Large intestine (tissue), 3 donors: ENCODE measurements at regions not wholly inside any gene's neighbourhood (a gene's known extent, or its start where the extent isn't known, plus 50 kb on each side); places are given as distances from the start of the nearest gene placed in this dataset.

ENCODE experiments used
- DNase-seq, 2 donors: peaks; one replicate each; pipeline versions ENCODE4 v3.0.0 to v3.0.0-alpha.2; 2013
- H3K27ac ChIP-seq: one replicate; pipeline ENCODE4 v1.5.1; 2013; ENCODE audit warnings: low read length
- H3K27me3 ChIP-seq: 2 replicates; pipeline ENCODE4 v1.6.1; 2013; ENCODE audit warnings: low read length; ENCODE audit not compliant: control insufficient read depth, insufficient read depth
- H3K36me3 ChIP-seq: 2 replicates; pipeline ENCODE4 v1.6.1; 2013; ENCODE audit warnings: low read length; ENCODE audit not compliant: control insufficient read depth, insufficient read depth
- H3K4me1 ChIP-seq: one replicate; pipeline ENCODE4 v1.6.1; 2013; ENCODE audit warnings: low read length; ENCODE audit not compliant: control insufficient read depth, insufficient read depth
- H3K4me3 ChIP-seq: one replicate; pipeline ENCODE4 v1.5.1; 2013; ENCODE audit warnings: low read length
- H3K9me3 ChIP-seq: one replicate; pipeline ENCODE4 v1.6.1; 2013; ENCODE audit warnings: mild to moderate bottlenecking, low read depth, low read length, moderate library complexity; ENCODE audit not compliant: control insufficient read depth
- whole genome bisulfite sequencing: methylation state at CpG from one replicate; pipeline ENCODE4 v1.1.5; 2013; ENCODE audit warnings: low lambda C conversion rate; ENCODE audit not compliant: insufficient coverage; 5-methylcytosine and 5-hydroxymethylcytosine counted together

DNA sequence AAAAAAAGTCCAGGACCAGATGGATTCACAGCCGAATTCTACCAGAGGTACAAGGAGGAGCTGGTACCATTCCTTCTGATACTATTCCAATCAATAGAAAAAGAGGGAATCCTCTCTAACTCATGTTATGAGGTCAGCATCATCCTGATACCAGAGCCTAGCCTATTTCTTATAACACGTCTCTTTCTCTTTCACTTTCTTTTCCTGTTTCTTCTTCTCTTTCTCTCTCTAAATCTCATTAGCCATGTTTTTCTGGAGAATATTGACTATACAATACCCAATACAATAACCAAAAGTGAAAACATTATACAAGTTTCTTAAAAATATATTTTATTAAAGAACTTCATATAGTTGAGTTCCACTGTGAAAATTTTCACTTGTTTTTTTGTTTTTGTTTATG, 1154.9 kb upstream of the PCDH7 start:
- 63% methylated on average over 1 of the region's 2 CpGs for WGBS
- no peak overlapping the region for H3K27ac ChIP-seq

GRCh38 chr4:29566371-29566770, 1153.8 kb upstream of the PCDH7 start:
- no peak for DNase-seq
- Histone ChIP-seq H3K27me3 (no peaks in the 10 kb centered on the region), H3K36me3 (no peaks in the 10 kb centered on the region), H3K9me3 (no peaks in the 10 kb centered on the region), H3K4me3 (no peak overlapping the region), H3K4me1 (no peaks in the 10 kb centered on the region), H3K27ac (no peak overlapping the region)
- WGBS = no CpG with 5 or more reads among the region's 1 CpG

More for the DNA sequence above, 1154.9 kb upstream of the PCDH7 start:
- Histone ChIP-seq H3K4me3 (no peak overlapping the region), H3K36me3 (no peaks in the 10 kb centered on the region), H3K27me3 (no peaks in the 10 kb centered on the region), H3K4me1 (no peaks in the 10 kb centered on the region), H3K9me3 (no peaks in the 10 kb centered on the region)
- DNase-seq = no peak

GRCh38 chr4:29571322-29571721, 1148.8 kb upstream of the PCDH7 start:
- no peaks in the 10 kb centered on the region for H3K9me3 ChIP-seq
- DNase-seq = no peak
- WGBS = 100% methylated on average over 2 of the region's 3 CpGs

DNA sequence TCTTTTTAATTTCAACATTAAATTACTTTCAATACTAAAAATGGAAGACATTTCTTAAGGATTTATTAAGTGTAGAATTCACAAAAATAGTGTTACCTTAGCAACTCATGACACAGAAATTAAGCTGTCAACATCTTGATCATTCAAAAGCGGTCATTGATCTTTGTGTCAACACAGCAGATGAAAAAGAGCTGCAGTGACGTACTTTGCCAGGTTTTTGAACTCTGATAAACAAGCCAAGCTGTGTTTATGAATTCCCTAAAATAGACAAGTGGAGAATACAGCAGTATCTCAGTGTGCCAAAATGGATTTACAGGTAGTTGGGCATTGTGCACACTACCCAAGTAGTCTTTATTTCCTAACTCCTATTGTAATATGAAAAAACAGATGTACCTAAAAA, 1141.8 kb upstream of the PCDH7 start:
- H3K27me3 ChIP-seq = no peaks in the 10 kb centered on the region
- no peaks in the 10 kb centered on the region for H3K9me3 ChIP-seq
- 40% methylated on average over 2 of the region's 2 CpGs for WGBS
- no peaks in the 10 kb centered on the region for H3K36me3 ChIP-seq
- no peak for DNase-seq
- H3K27ac ChIP-seq = no peak overlapping the region
- no peaks in the 10 kb centered on the region for H3K4me1 ChIP-seq
- no peak overlapping the region for H3K4me3 ChIP-seq

More at GRCh38 chr4:29571322-29571721, 1148.8 kb upstream of the PCDH7 start:
- Histone ChIP-seq H3K27me3 (no peaks in the 10 kb centered on the region), H3K4me3 (no peak overlapping the region), H3K36me3 (no peaks in the 10 kb centered on the region), H3K27ac (no peak overlapping the region), H3K4me1 (no peaks in the 10 kb centered on the region)

GRCh38 chr4:29581457-29581856, 1138.7 kb upstream of the PCDH7 start:
- no peak for DNase-seq
- whole genome bisulfite sequencing = no CpG with 5 or more reads among the region's 2 CpGs

GRCh38 chr4:29588617-29589016, 1131.6 kb upstream of the PCDH7 start:
- Histone ChIP-seq H3K36me3 (no peaks in the 10 kb centered on the region), H3K27me3 (no peaks in the 10 kb centered on the region), H3K4me3 (no peak overlapping the region), H3K4me1 (no peaks in the 10 kb centered on the region), H3K9me3 (no peaks in the 10 kb centered on the region), H3K27ac (no peak overlapping the region)
- no peak for DNase-seq
- WGBS = 86% methylated on average over 1 of the region's 3 CpGs

More at GRCh38 chr4:29581457-29581856, 1138.7 kb upstream of the PCDH7 start:
- Histone ChIP-seq H3K4me3 (no peak overlapping the region), H3K27me3 (no peaks in the 10 kb centered on the region), H3K9me3 (no peaks in the 10 kb centered on the region), H3K36me3 (no peaks in the 10 kb centered on the region), H3K4me1 (no peaks in the 10 kb centered on the region), H3K27ac (no peak overlapping the region)

DNA sequence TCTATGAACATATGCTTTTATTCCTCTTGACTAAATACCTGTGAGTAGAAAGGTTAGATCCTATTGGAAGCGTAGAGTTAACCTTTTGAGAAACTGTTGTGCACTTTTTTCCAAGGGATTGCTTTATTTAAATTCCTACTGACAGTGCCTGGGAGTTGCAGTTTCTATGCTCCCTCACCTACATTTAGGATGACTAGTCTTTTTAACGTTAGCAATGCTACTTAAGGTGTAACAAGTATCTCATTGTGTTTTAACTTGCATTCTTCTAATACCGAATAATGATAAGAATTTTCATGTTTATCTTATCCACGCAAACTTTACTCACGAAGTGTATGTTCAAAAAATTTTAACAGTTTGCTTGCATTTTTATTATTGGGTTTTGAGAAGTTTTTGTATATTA, 1123.9 kb upstream of the PCDH7 start:
- 80% methylated on average over 4 of the region's 5 CpGs for WGBS
- H3K36me3 ChIP-seq = no peaks in the 10 kb centered on the region
- no peaks in the 10 kb centered on the region for H3K27me3 ChIP-seq
- no peak overlapping the region for H3K4me3 ChIP-seq
- no peaks in the 10 kb centered on the region for H3K4me1 ChIP-seq
- H3K27ac ChIP-seq = no peak overlapping the region
- H3K9me3 ChIP-seq = no peaks in the 10 kb centered on the region
- DNase-seq = no peak

DNA sequence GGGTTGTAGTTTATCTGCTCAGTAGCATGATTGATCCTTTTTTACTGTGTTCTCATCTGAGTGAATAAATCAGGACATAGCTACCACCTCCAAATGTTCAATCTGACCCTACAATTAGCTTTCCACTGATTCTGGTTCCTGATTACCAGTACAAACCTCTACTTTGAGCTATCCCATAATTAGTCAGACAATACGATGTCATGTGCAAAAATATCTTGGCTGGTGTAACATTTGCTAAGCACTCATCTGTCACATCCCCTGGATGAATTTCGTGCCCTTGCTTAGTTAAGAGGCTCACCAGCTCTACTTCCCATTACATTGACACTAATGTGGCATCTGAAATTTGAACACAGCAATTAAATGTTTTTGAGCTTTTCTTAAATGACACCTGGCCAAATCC, 1101.0 kb upstream of the PCDH7 start:
- H3K36me3 ChIP-seq = no peaks in the 10 kb centered on the region
- no peak overlapping the region for H3K27ac ChIP-seq
- no peaks in the 10 kb centered on the region for H3K9me3 ChIP-seq
- H3K4me1 ChIP-seq = no peaks in the 10 kb centered on the region
- DNase-seq = no peak
- H3K4me3 ChIP-seq = no peak overlapping the region
- no CpG with 5 or more reads among the region's 2 CpGs for WGBS
- no peaks in the 10 kb centered on the region for H3K27me3 ChIP-seq

DNA sequence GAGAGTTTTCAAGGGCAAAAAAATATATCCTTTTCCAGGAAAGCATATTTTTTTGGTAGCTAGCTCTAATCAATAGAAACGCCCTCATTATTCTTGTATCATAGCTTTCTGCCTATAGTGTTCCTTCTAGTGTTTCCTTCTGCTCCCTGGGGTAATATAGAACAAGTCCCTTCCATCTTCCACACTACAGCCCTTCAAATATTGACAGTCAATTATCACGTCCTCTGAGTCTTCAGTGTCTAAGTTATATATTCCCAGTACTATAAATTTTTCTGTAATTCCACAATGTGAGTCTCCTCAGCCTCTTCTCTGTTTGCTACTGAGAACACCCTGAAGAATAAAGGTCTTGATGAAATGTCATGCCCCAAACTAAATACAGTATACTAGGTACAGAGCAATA, 1088.0 kb upstream of the PCDH7 start:
- Histone ChIP-seq H3K27ac (no peak overlapping the region), H3K4me3 (no peak overlapping the region), H3K4me1 (no peaks in the 10 kb centered on the region), H3K36me3 (no peaks in the 10 kb centered on the region), H3K9me3 (no peaks in the 10 kb centered on the region), H3K27me3 (no peaks in the 10 kb centered on the region)
- WGBS = 0% methylated on average over 1 of the region's 2 CpGs
- DNase-seq = no peak

GRCh38 chr4:29636961-29637360, 1083.2 kb upstream of the PCDH7 start:
- no peak for DNase-seq
- Histone ChIP-seq H3K36me3 (no peaks in the 10 kb centered on the region), H3K27me3 (no peaks in the 10 kb centered on the region), H3K9me3 (no peaks in the 10 kb centered on the region), H3K27ac (no peak overlapping the region), H3K4me1 (no peaks in the 10 kb centered on the region), H3K4me3 (no peak overlapping the region)
- WGBS = no CpG with 5 or more reads among the region's 3 CpGs

GRCh38 chr4:29653221-29653620, 1066.9 kb upstream of the PCDH7 start:
- H3K27me3 ChIP-seq = no peaks in the 10 kb centered on the region
- H3K4me3 ChIP-seq = no peak overlapping the region
- H3K27ac ChIP-seq = no peak overlapping the region

More at GRCh38 chr4:29653221-29653620, 1066.9 kb upstream of the PCDH7 start:
- no CpG with 5 or more reads among the region's 6 CpGs for WGBS
- H3K4me1 ChIP-seq = no peaks in the 10 kb centered on the region
- DNase-seq = no peak
- no peaks in the 10 kb centered on the region for H3K9me3 ChIP-seq
- no peaks in the 10 kb centered on the region for H3K36me3 ChIP-seq
